Stomach (tissue), 4 donors: ENCODE measurements at regions not wholly inside any gene's neighbourhood (a gene's known extent, or its start where the extent isn't known, plus 50 kb on each side); places are given as distances from the start of the nearest gene placed in this dataset.

Source experiments
- CTCF ChIP-seq, 7 experiments: fragments of 450-650 bp in 4 of 7; fragments of 200-600 bp in 3 of 7; sonication (generic) in 3 of 7; IDR thresholded peaks; one replicate each; pipeline ENCODE4 v1.5.1; 2016 to 2019; ENCODE audit warnings: antibody characterized with exemption in 7 of 7, control low read depth in 2 of 7, mild to moderate bottlenecking in 1 of 7
- EP300 ChIP-seq: sonication (generic); formaldehyde crosslinking; IDR thresholded peaks from one replicate; pipeline ENCODE4 v1.6.1; 2017; ENCODE audit warnings: antibody characterized with exemption
- POLR2A ChIP-seq, 4 donors: fragments of 450-650 bp; IDR thresholded peaks; one replicate each; pipeline ENCODE4 v1.6.1; 2016; ENCODE audit warnings: antibody characterized with exemption in 4 of 4, control low read depth in 2 of 4, mild to moderate bottlenecking in 1 of 4, moderate library complexity in 1 of 4
- POLR2AphosphoS5 ChIP-seq, 3 donors: sonication (generic); formaldehyde crosslinking; IDR thresholded peaks; one replicate each; pipeline ENCODE4 v1.6.1; 2016; ENCODE audit warnings: antibody characterized with exemption in 3 of 3

GRCh38 chr2:167732326-167732725 is 515.1 kb downstream of the STK39 start:
- TF ChIP-seq POLR2A (IDR thresholded peaks at IDR 0.05) = no peak
- no peak for TF ChIP-seq CTCF (IDR thresholded peaks at IDR 0.05)
- no peak for TF ChIP-seq POLR2AphosphoS5 (IDR thresholded peaks at IDR 0.05)
- no peak for TF ChIP-seq EP300
